Thyroid gland (tissue), 4 donors: ENCODE measurements at regions not wholly inside any gene's neighbourhood (a gene's known extent, or its start where the extent isn't known, plus 50 kb on each side); places are given as distances from the start of the nearest gene placed in this dataset.

Experiments used
- POLR2A ChIP-seq, 2 donors: fragments of 450-650 bp; IDR thresholded peaks; one replicate each; pipeline ENCODE4 v1.6.1; 2017; ENCODE audit warnings: antibody characterized with exemption in 2 of 2, mild to moderate bottlenecking in 2 of 2, moderate library complexity in 1 of 2
- TF ChIP-seq, protein P1 (sequence below), 6 experiments: fragments of 200-600 bp in 3 of 6; fragments of 450-650 bp in 3 of 6; sonication (generic) in 3 of 6; IDR thresholded peaks; one replicate each; pipeline ENCODE4 v1.5.1; 2016 to 2019; ENCODE audit warnings: antibody characterized with exemption in 6 of 6, mild to moderate bottlenecking in 2 of 6, inconsistent platforms in 1 of 6, moderate library complexity in 1 of 6

DNA sequence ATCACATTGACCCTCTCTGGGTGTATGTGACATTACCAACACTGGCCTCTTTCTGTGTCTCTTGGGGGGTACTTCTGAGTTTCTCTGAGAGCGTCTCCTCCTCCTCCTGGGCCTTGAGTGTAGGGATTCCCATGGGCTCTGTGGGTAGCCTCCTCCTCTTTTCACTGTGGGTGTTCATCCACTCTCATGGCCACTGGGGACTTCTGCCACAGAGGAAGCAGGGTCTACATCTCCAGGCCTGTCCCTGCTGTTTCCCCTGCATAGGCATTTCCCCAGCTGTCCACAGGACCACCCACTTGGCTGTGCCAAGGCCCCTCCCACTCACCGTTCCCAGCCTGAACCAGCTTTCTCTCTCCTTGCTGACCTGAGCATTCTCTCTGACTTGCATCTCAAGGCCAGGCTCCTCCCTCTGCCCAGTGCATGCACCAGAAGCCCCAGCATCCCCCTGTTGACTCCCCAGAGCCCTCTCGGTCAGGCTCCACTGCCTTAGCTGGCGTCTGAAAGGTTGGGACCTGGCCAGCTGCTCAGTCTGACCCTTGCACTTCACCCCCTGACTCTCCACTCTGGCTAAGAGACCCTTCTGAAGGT lies 487.6 kb downstream of the GLRX3 start:
- TF ChIP-seq, protein P1, sequence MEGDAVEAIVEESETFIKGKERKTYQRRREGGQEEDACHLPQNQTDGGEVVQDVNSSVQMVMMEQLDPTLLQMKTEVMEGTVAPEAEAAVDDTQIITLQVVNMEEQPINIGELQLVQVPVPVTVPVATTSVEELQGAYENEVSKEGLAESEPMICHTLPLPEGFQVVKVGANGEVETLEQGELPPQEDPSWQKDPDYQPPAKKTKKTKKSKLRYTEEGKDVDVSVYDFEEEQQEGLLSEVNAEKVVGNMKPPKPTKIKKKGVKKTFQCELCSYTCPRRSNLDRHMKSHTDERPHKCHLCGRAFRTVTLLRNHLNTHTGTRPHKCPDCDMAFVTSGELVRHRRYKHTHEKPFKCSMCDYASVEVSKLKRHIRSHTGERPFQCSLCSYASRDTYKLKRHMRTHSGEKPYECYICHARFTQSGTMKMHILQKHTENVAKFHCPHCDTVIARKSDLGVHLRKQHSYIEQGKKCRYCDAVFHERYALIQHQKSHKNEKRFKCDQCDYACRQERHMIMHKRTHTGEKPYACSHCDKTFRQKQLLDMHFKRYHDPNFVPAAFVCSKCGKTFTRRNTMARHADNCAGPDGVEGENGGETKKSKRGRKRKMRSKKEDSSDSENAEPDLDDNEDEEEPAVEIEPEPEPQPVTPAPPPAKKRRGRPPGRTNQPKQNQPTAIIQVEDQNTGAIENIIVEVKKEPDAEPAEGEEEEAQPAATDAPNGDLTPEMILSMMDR (IDR thresholded peaks at IDR 0.05): no peak
- no peak for TF ChIP-seq POLR2A (IDR thresholded peaks at IDR 0.05)
